Stimulated activated CD8-positive, alpha-beta memory T cell treated with anti-CD3 and anti-CD28 coated beads, Interleukin-2, amount 100 ng/mL, for 1 hour (primary cell): ENCODE measurements at regions not wholly inside any gene's neighbourhood (a gene's known extent, or its start where the extent isn't known, plus 50 kb on each side); places are given as distances from the start of the nearest gene placed in this dataset.

Experiments used
- DNase-seq, 2 donors: peaks; one replicate each; pipeline ENCODE4 v3.0.0-alpha.2; 2020; ENCODE audit warnings: low read depth in 2 of 2

- DNase-seq, result no peak
These were observed 137.1 kb downstream of the CTTN start for GRCh38 chr11:70535191-70535971.

- DNase-seq, result no peak
These were observed 137.9 kb downstream of the CTTN start for GRCh38 chr11:70536051-70536877.

- no peak for DNase-seq
These were observed 139.5 kb downstream of the CTTN start for GRCh38 chr11:70537576-70538571.

GRCh38 chr11:70538641-70539359 is 140.5 kb downstream of the CTTN start:
- no peak for DNase-seq

GRCh38 chr11:70539360-70540095 is 141.2 kb downstream of the CTTN start:
- no peak for DNase-seq

GRCh38 chr11:70540196-70540595 is 141.9 kb downstream of the CTTN start:
- no peak for DNase-seq

GRCh38 chr11:70541176-70541575 is 142.8 kb downstream of the CTTN start:
- DNase-seq, result no peak

- no peak for DNase-seq
These were observed 143.4 kb downstream of the CTTN start for GRCh38 chr11:70541699-70542098.

- no peak for DNase-seq
These were observed 144.1 kb downstream of the CTTN start for GRCh38 chr11:70542406-70542805.

- no peak for DNase-seq
These were observed 144.5 kb downstream of the CTTN start for GRCh38 chr11:70542811-70543210.

- no peak for DNase-seq
These were observed 145.3 kb downstream of the CTTN start for GRCh38 chr11:70543611-70544010.

GRCh38 chr11:70544067-70544773 is 145.9 kb downstream of the CTTN start:
- DNase-seq, result no peak

- no peak for DNase-seq
These were observed 146.7 kb downstream of the CTTN start for GRCh38 chr11:70544774-70545609.

GRCh38 chr11:70545610-70545912 is 147.2 kb downstream of the CTTN start:
- DNase-seq, result no peak

GRCh38 chr11:70546191-70546940 is 148.0 kb downstream of the CTTN start:
- no peak for DNase-seq

- no peak for DNase-seq
These were observed 149.1 kb downstream of the CTTN start for GRCh38 chr11:70547386-70547785.

- no peak for DNase-seq
These were observed 149.7 kb downstream of the CTTN start for GRCh38 chr11:70547821-70548670.
